HepG2 (cell line): ENCODE measurements at regions not wholly inside any gene's neighbourhood (a gene's known extent, or its start where the extent isn't known, plus 50 kb on each side); places are given as distances from the start of the nearest gene placed in this dataset.

Experiments used
- ATAC-seq: fragments of 200-7000 bp; cut with Tn5 transposase; 3 replicates; pipeline ENCODE4 v1.9.1; 2020; ENCODE audit warnings: mild to moderate bottlenecking, moderate library complexity
- BruUV-seq: library from RNA; stranded (reverse); fragments of 400-500 nt; replicated peaks from 2 replicates; lab custom pipeline; 2021; lab: Mats Ljungman, UMichigan
- CTCF ChIA-PET: fragments of 300-600 bp; formaldehyde crosslinking; extraction: SDS; loops from one replicate; lab custom pipeline; 2021; ENCODE audit warnings: low total read pairs, inconsistent platforms, low intra/inter-chr PET ratio; lab: Yijun Ruan, JAX
- POLR2A ChIA-PET: fragments of 350-600 bp; sonication (Branson Sonifier 250); formaldehyde crosslinking; loops from one replicate; lab custom pipeline; 2020; ENCODE audit warnings: antibody characterized with exemption, inconsistent platforms; lab: Yijun Ruan, JAX
- DNase-seq: peaks from one replicate; pipeline ENCODE4 v3.0.0-alpha.2; 2015; ENCODE audit warnings: low spot score
- FAIRE-seq: peaks from 3 replicates; lab custom pipeline; 2011; peaks lifted over from hg19 to GRCh38; lab: Jason Lieb, UNC
- H2AFZ ChIP-seq: one replicate; pipeline ENCODE4 v1.6.1; 2011; ENCODE audit warnings: low read length, inconsistent platforms
- H3K27ac ChIP-seq: fragments of 300-600 bp; 3 replicates; pipeline ENCODE4 v1.8.0; 2011; ENCODE audit warnings: mixed run types, mild to moderate bottlenecking, mixed read lengths, low read length, inconsistent platforms; ENCODE audit not compliant: insufficient read depth; ENCODE audit errors: extremely low read length
- H3K27me3 ChIP-seq, 2 experiments: fragments of 200-600 bp in 1 of 2; 2 replicates in 1 of 2; 3 replicates in 1 of 2; pipeline versions ENCODE4 v1.6.0 to v1.8.0; 2011; ENCODE audit warnings: low read length in 2 of 2, mild to moderate bottlenecking in 2 of 2, moderate library complexity in 2 of 2, inconsistent platforms in 1 of 2; ENCODE audit not compliant: insufficient read depth in 2 of 2, control insufficient read depth in 1 of 2
- H3K36me3 ChIP-seq, 2 experiments: fragments of 200-600 bp in 1 of 2; replicated peaks in 1 of 2; 2 replicates in 1 of 2; 3 replicates in 1 of 2; pipeline versions ENCODE4 v1.5.1 to v1.8.0; 2011; ENCODE audit warnings: low read length in 2 of 2, inconsistent platforms in 1 of 2; ENCODE audit not compliant: insufficient read depth in 2 of 2, control insufficient read depth in 1 of 2
- H3K4me1 ChIP-seq: 2 replicates; pipeline ENCODE4 v1.5.1; 2012; ENCODE audit warnings: low read length, inconsistent platforms; ENCODE audit not compliant: insufficient read depth
- H3K4me2 ChIP-seq: 2 replicates; pipeline ENCODE4 v1.6.0; 2011; ENCODE audit warnings: low read depth, low read length, inconsistent platforms
- H3K4me3 ChIP-seq, 3 experiments: fragments of 200-600 bp in 1 of 3; sonication (generic), shearing (Covaris generic) in 1 of 3; replicated peaks in 1 of 3; 2 replicates each; pipeline ENCODE4 v1.5.1; 2011 to 2016; ENCODE audit warnings: low read length in 3 of 3, inconsistent platforms in 2 of 3, low read depth in 2 of 3, mild to moderate bottlenecking in 2 of 3, control low read depth in 1 of 3, mixed read lengths in 1 of 3; ENCODE audit not compliant: insufficient read depth in 1 of 3
- H3K79me2 ChIP-seq: one replicate; pipeline ENCODE4 v1.6.1; 2011; ENCODE audit warnings: low read length, inconsistent platforms; ENCODE audit not compliant: insufficient read depth
- H3K9ac ChIP-seq: 2 replicates; pipeline ENCODE4 v1.6.0; 2011; ENCODE audit warnings: mild to moderate bottlenecking, low read depth, low read length, inconsistent platforms; ENCODE audit not compliant: insufficient read depth
- H3K9me3 ChIP-seq: 2 replicates; pipeline ENCODE4 v1.5.1; 2012; ENCODE audit warnings: mild to moderate bottlenecking, low read length
- H4K20me1 ChIP-seq: 2 replicates; pipeline ENCODE4 v1.6.0; 2011; ENCODE audit warnings: inconsistent platforms, mild to moderate bottlenecking, low read length, moderate library complexity; ENCODE audit not compliant: insufficient read depth
- FOXA1 ChIP-seq, 2 experiments: fragments of 450-650 bp in 1 of 2; sonication (generic) in 1 of 2; formaldehyde crosslinking in 1 of 2; IDR thresholded peaks; 2 replicates each; pipeline versions ENCODE4 v1.4.0 to v1.6.1; 2016 to 2020; ENCODE audit warnings: missing genetic modification reagents in 1 of 2
- HNF4A ChIP-seq: sonication (generic); formaldehyde crosslinking; IDR thresholded peaks from 2 replicates; pipeline ENCODE4 v1.4.0; 2020; ENCODE audit warnings: missing genetic modification reagents
- HOXA5 ChIP-seq: sonication (generic); formaldehyde crosslinking; IDR thresholded peaks from 2 replicates; pipeline ENCODE4 v1.4.0; 2020; ENCODE audit warnings: missing genetic modification reagents
- KAT2B ChIP-seq: fragments of 150-350 bp; IDR thresholded peaks from 2 replicates; pipeline ENCODE4 v1.6.1; 2014; ENCODE audit warnings: low read depth, low read length, borderline replicate concordance
- MZF1 ChIP-seq: sonication (generic); formaldehyde crosslinking; IDR thresholded peaks from 2 replicates; pipeline ENCODE4 v1.8.1; 2023; ENCODE audit warnings: mild to moderate bottlenecking, missing genetic modification reagents, borderline replicate concordance
- NFKB2 ChIP-seq: sonication (generic); formaldehyde crosslinking; IDR thresholded peaks from 2 replicates; pipeline ENCODE4 v1.4.0; 2020; ENCODE audit warnings: missing genetic modification reagents, borderline replicate concordance
- PPARG ChIP-seq: conservative IDR thresholded peaks from 2 replicates; pipeline ENCODE4 v1.6.1; 2016; ENCODE audit warnings: missing biosample characterization, missing genetic modification reagents
- PRDM15 ChIP-seq: sonication (generic); formaldehyde crosslinking; IDR thresholded peaks from 2 replicates; pipeline ENCODE4 v1.4.0; 2020; ENCODE audit warnings: missing genetic modification reagents
- RFX1 ChIP-seq: fragments of 450-650 bp; IDR thresholded peaks from 2 replicates; pipeline ENCODE4 v1.6.1; 2017
- YY1 ChIP-seq: IDR thresholded peaks from 2 replicates; pipeline ENCODE4 v1.6.1; 2011; ENCODE audit warnings: low read length, low read depth, moderate library complexity, mild to moderate bottlenecking; ENCODE audit not compliant: insufficient read depth, insufficient replicate concordance
- ZNF317 ChIP-seq: sonication (generic); formaldehyde crosslinking; IDR thresholded peaks from 2 replicates; pipeline ENCODE4 v1.5.0; 2020; ENCODE audit warnings: mild to moderate bottlenecking, missing genetic modification reagents
- ZNF484 ChIP-seq: sonication (generic); formaldehyde crosslinking; IDR thresholded peaks from 2 replicates; pipeline ENCODE4 v1.5.1; 2020; ENCODE audit warnings: mild to moderate bottlenecking, low read depth, missing genetic modification reagents, borderline replicate concordance
- ZNF570 ChIP-seq: sonication (generic); formaldehyde crosslinking; IDR thresholded peaks from 2 replicates; pipeline ENCODE4 v1.4.0; 2020; ENCODE audit warnings: mild to moderate bottlenecking, missing genetic modification reagents, borderline replicate concordance
- ZNF775 ChIP-seq: sonication (generic); formaldehyde crosslinking; IDR thresholded peaks from 2 replicates; pipeline ENCODE4 v1.4.0; 2020; ENCODE audit warnings: missing genetic modification reagents, mild to moderate bottlenecking, moderate library complexity, borderline replicate concordance
- WGBS: methylation state at CpG from one replicate; pipeline ENCODE4 v1.1.6; 2017; ENCODE audit warnings: low lambda C conversion rate; 5-methylcytosine and 5-hydroxymethylcytosine counted together
- in situ Hi-C: cut with HindIII; loops from 2 replicates; pipeline ENCODE4 v1.10.0; 2017; ENCODE audit warnings: low pct_unique_long_range_greater_than_20kb; ENCODE audit not compliant: extremely low pct_ligation_motif_present
- intact Hi-C: fragments of 100-400 bp; cut with micrococcal nuclease; formaldehyde crosslinking; loops from one replicate; pipeline ENCODE4 v1.10.0; 2022; ENCODE audit not compliant: unreplicated experiment

DNA sequence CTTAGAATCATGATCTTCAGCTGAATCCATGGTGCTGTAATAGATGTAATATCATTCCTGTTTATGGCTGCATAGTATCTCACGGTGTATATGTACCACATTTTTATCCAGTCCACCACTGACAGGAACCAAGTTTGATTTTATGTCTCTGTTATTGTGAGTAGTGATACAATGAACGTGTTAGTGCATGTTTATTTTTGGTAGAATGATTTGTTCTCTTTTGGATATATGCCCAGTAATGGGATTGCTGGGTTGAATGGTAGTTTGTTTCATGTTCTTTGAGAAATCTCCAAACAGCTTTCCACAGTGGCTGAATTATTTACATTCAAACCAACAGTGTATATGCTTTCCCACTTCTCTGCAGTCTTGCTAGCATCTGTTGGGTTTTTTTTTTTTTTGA is 175.1 kb upstream of the CDH10 start:
- Histone ChIP-seq H3K4me3 (no peak overlapping the region), H3K27me3 (no peaks in the 10 kb centered on the region), H3K27ac (no peak overlapping the region), H3K9me3 (peaks cover 70% of the 10 kb centered on the region), H4K20me1 (no peaks in the 10 kb centered on the region), H3K9ac (no peak overlapping the region), H3K4me2 (no peak overlapping the region), H3K4me1 (no peaks in the 10 kb centered on the region), H3K79me2 (no peaks in the 10 kb centered on the region)
- DNase-seq (no peak), ATAC-seq (no peak)
- POLR2A ChIA-PET, result no interaction called here
- CTCF ChIA-PET, result no interaction called here
- BruUV-seq, result no TSS peak
- intact Hi-C loops, result no loop called here
- TF ChIP-seq HNF4A (CRISPR knock-in tag) (no peak), RFX1 (no peak), ZNF317 (no peak), ZNF570 (CRISPR knock-in tag) (no peak), NFKB2 (CRISPR knock-in tag) (no peak), MZF1 (CRISPR knock-in tag) (no peak), YY1 (no peak)
- TF ChIP-seq, all 625 proteins: peak for 0
- Histone ChIP-seq H2AFZ (no peak overlapping the region), H3K36me3 (no peaks in the 10 kb centered on the region)
- 3% methylated on average over 2 of the region's 2 CpGs for WGBS
- in situ Hi-C loops, result no loop called here
- no peak for FAIRE-seq

DNA sequence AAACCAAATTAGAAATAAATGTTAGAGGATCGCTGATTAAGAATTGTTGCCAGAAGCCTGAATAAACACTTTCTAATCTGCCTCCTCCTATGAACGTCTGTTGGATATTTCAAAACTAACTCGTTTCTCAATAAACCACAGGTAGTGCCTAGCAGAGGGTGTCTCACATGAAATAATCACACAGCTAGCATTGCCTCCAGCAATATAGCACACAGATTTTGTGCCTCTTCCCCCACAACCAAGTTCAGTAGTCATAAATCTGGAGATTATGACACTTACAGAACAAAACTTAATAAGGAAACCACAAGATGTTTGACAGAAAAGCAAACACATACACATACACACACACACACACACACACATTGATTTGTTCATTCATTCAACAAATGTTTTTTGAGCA is 173.2 kb upstream of the CDH10 start:
- ChIA-PET CTCF (no interaction called here), POLR2A (no interaction called here)
- H3K27me3 ChIP-seq, result no peaks in the 10 kb centered on the region
- no peak for ATAC-seq
- no peak overlapping the region for H2AFZ ChIP-seq
- FAIRE-seq, result no peak
- H3K79me2 ChIP-seq, result no peaks in the 10 kb centered on the region
- no peak overlapping the region for H3K9ac ChIP-seq
- H3K4me3 ChIP-seq, result no peak overlapping the region
- H3K36me3 ChIP-seq, result no peaks in the 10 kb centered on the region
- no TSS peak for BruUV-seq
- no peaks in the 10 kb centered on the region for H4K20me1 ChIP-seq
- no peaks in the 10 kb centered on the region for H3K4me1 ChIP-seq
- no peak for DNase-seq
- 1% methylated on average over 3 of the region's 3 CpGs for WGBS
- intact Hi-C loops, result no loop called here
- H3K27ac ChIP-seq, result no peak overlapping the region
- H3K9me3 ChIP-seq, result peaks cover 64% of the 10 kb centered on the region
- in situ Hi-C loops, result no loop called here
- no peak overlapping the region for H3K4me2 ChIP-seq
- TF ChIP-seq ZNF484 (CRISPR knock-in tag), result no peak
- no peak for TF ChIP-seq PPARG
- TF ChIP-seq KAT2B, result no peak
- no peak for TF ChIP-seq ZNF775 (CRISPR knock-in tag)
- TF ChIP-seq PRDM15 (CRISPR knock-in tag), result no peak
- no peak for TF ChIP-seq HOXA5 (CRISPR knock-in tag)
- TF ChIP-seq FOXA1 (IDR thresholded peaks at IDR 0.05), result no peak
- TF ChIP-seq FOXA1 (CRISPR knock-in tag; IDR thresholded peaks at IDR 0.05), result no peak
